ENCODE measurements at regions not wholly inside any gene's neighbourhood (a gene's known extent, or its start where the extent isn't known, plus 50 kb on each side); places are given as distances from the start of the nearest gene placed in this dataset.
"Not testable (repeated sequence)": the region's sequence is repeated elsewhere in the genome, so short reads cannot be mapped to it uniquely, and the experiment has no call there.

GRCh38 chr6:99802396-99803031 lies 191.5 kb downstream of the MCHR2 start:
- DNase-seq (ENCODE audit: low spot score): no peak

- DNase-seq (ENCODE audit: low spot score): no peak
Observed at GRCh38 chr6:99808992-99809391, 185.0 kb downstream of the MCHR2 start.

- no peak for DNase-seq (ENCODE audit: low spot score)
Observed at GRCh38 chr6:99810295-99810694, 183.7 kb downstream of the MCHR2 start.

- no peak for DNase-seq (ENCODE audit: low spot score)
Observed at GRCh38 chr6:99810942-99811620, 182.9 kb downstream of the MCHR2 start.

- no peak for DNase-seq (ENCODE audit: low spot score)
Observed at GRCh38 chr6:99811636-99812035, 182.4 kb downstream of the MCHR2 start.

GRCh38 chr6:99813565-99813964 lies 180.5 kb downstream of the MCHR2 start:
- no peak for DNase-seq (ENCODE audit: low spot score)

- no peak for DNase-seq (ENCODE audit: low spot score)
Observed at GRCh38 chr6:99814230-99814928, 179.6 kb downstream of the MCHR2 start.

- DNase-seq (ENCODE audit: low spot score): no peak
Observed at GRCh38 chr6:99816795-99817194, 177.2 kb downstream of the MCHR2 start.

GRCh38 chr6:99818161-99818560 lies 175.9 kb downstream of the MCHR2 start:
- DNase-seq (ENCODE audit: low spot score): no peak

GRCh38 chr6:99819853-99820252 lies 174.2 kb downstream of the MCHR2 start:
- DNase-seq (ENCODE audit: low spot score): no peak

- no peak for DNase-seq (ENCODE audit: low spot score)
Observed at GRCh38 chr6:99821164-99821563, 172.9 kb downstream of the MCHR2 start.

- DNase-seq (ENCODE audit: low spot score): peak; percentile 82
Observed at GRCh38 chr6:99822741-99823512, 171.1 kb downstream of the MCHR2 start.

GRCh38 chr6:99823513-99824235 lies 170.3 kb downstream of the MCHR2 start:
- not testable (repeated sequence) for DNase-seq (ENCODE audit: low spot score)

GRCh38 chr6:99833034-99833433 lies 161.0 kb downstream of the MCHR2 start:
- no peak for DNase-seq (ENCODE audit: low spot score)

- no peak for DNase-seq (ENCODE audit: low spot score)
Observed at GRCh38 chr6:99836471-99836870, 157.6 kb downstream of the MCHR2 start.

- no peak for DNase-seq (ENCODE audit: low spot score)
Observed at GRCh38 chr6:99838607-99839006, 155.4 kb downstream of the MCHR2 start.

GRCh38 chr6:99841297-99841696 lies 152.7 kb downstream of the MCHR2 start:
- no peak for DNase-seq (ENCODE audit: low spot score)

GRCh38 chr6:99846006-99846405 lies 148.0 kb downstream of the MCHR2 start:
- DNase-seq (ENCODE audit: low spot score): no peak

GRCh38 chr6:99850841-99851240 lies 143.2 kb downstream of the MCHR2 start:
- no peak for DNase-seq (ENCODE audit: low spot score)

GRCh38 chr6:99852031-99852430 lies 142.0 kb downstream of the MCHR2 start:
- no peak for DNase-seq (ENCODE audit: low spot score)

GRCh38 chr6:99867026-99867425 lies 127.0 kb downstream of the MCHR2 start:
- DNase-seq (ENCODE audit: low spot score): no peak

Measured in pons (tissue), 1 donor.